SK-N-SH (cell line): ENCODE measurements at regions not wholly inside any gene's neighbourhood (a gene's known extent, or its start where the extent isn't known, plus 50 kb on each side); places are given as distances from the start of the nearest gene placed in this dataset.

ENCODE experiments used
- CTCF ChIP-seq: fragments of 200-600 bp; sonication (generic); IDR thresholded peaks from 2 replicates; pipeline ENCODE4 v1.6.1; 2017; ENCODE audit warnings: antibody characterized with exemption, mild to moderate bottlenecking, moderate library complexity
- EP300 ChIP-seq, 2 experiments: IDR thresholded peaks; 2 replicates each; pipeline versions ENCODE4 v1.4.0 to v1.6.1; 2012; ENCODE audit warnings: borderline replicate concordance in 1 of 2, low read depth in 1 of 2, low read length in 1 of 2
- FOSL2 ChIP-seq: IDR thresholded peaks from 2 replicates; pipeline ENCODE4 v1.4.0; 2012; ENCODE audit warnings: low read depth, mild to moderate bottlenecking, moderate library complexity, borderline replicate concordance
- GABPA ChIP-seq: IDR thresholded peaks from 2 replicates; pipeline ENCODE4 v1.4.0; 2012; ENCODE audit warnings: low read depth, mild to moderate bottlenecking
- GATA2 ChIP-seq: sonication (generic); formaldehyde crosslinking; IDR thresholded peaks from 2 replicates; pipeline ENCODE4 v1.5.0; 2020; ENCODE audit warnings: mild to moderate bottlenecking, missing genetic modification reagents
- MAX ChIP-seq: IDR thresholded peaks from 2 replicates; pipeline ENCODE4 v1.4.0; 2012; ENCODE audit warnings: low read depth
- PBX3 ChIP-seq: IDR thresholded peaks from 2 replicates; pipeline ENCODE4; 2012
- REST ChIP-seq: IDR thresholded peaks from 2 replicates; pipeline ENCODE4 v1.6.1; 2012; ENCODE audit warnings: mild to moderate bottlenecking, low read depth, low read length, moderate library complexity
- TCF12 ChIP-seq: IDR thresholded peaks from 2 replicates; pipeline ENCODE4 v1.4.0; 2012
- YY1 ChIP-seq: IDR thresholded peaks from 2 replicates; pipeline ENCODE4 v1.4.0; 2012; ENCODE audit warnings: low read depth, mild to moderate bottlenecking
- ZBTB33 ChIP-seq: IDR thresholded peaks from 2 replicates; pipeline ENCODE4 v1.4.0; 2012; ENCODE audit warnings: low read depth, borderline replicate concordance

GRCh38 chr16:35414139-35414538 lies 1954.7 kb downstream of the TP53TG3F start:
- TF ChIP-seq GATA2 (CRISPR knock-in tag) (no peak), CTCF (no peak), YY1 (no peak), REST (no peak), PBX3 (no peak), FOSL2 (no peak), GABPA (no peak), EP300 (IDR thresholded peaks at IDR 0.05; ENCODE audit: borderline replicate concordance in 1 of 2, low read depth in 1 of 2, low read length in 1 of 2) (no peak), TCF12 (no peak), ZBTB33 (no peak), MAX (no peak)
